HCT116 (cell line): ENCODE measurements at regions not wholly inside any gene's neighbourhood (a gene's known extent, or its start where the extent isn't known, plus 50 kb on each side); places are given as distances from the start of the nearest gene placed in this dataset.

Source experiments
- ATAC-seq: fragments of 200-7000 bp; cut with Tn5 transposase; 2 replicates; pipeline ENCODE4 v1.9.1; 2020; ENCODE audit warnings: mild to moderate bottlenecking, moderate library complexity
- BruUV-seq: library from RNA; stranded (reverse); fragments of 400-500 nt; replicated peaks from 2 replicates; lab custom pipeline; 2021; lab: Mats Ljungman, UMichigan
- CTCF ChIA-PET: fragments of 300-600 bp; sonication (Branson Sonifier 250); formaldehyde crosslinking; loops from one replicate; lab custom pipeline; 2021; ENCODE audit warnings: antibody characterized with exemption; lab: Charles Lee
- POLR2A ChIA-PET: fragments of 300-600, 350-600 bp; sonication (Branson Sonifier 250); formaldehyde crosslinking; loops from one replicate; lab custom pipeline; 2021; ENCODE audit warnings: antibody characterized with exemption; lab: Charles Lee
- RAD21 ChIA-PET, 2 experiments: fragments of 300-600 bp; sonication (Branson Sonifier 250); formaldehyde crosslinking; loops; one replicate each; lab custom pipeline; 2023; ENCODE audit warnings: low total read pairs in 2 of 2; ENCODE audit not compliant: uncharacterized antibody in 2 of 2, unreplicated experiment in 2 of 2, low non-redundant PET in 1 of 2; lab: Charles Lee
- DNase-seq: peaks from one replicate; pipeline ENCODE4 v3.0.0-alpha.2; 2010; ENCODE audit warnings: low read depth, low spot score
- H2AFZ ChIP-seq: fragments of 200-600 bp; shearing (Covaris generic), sonication (generic); 2 replicates; pipeline ENCODE4 v1.6.1; 2017; ENCODE audit warnings: low read depth, mixed run types, mixed read lengths, antibody characterized with exemption, low read length; ENCODE audit not compliant: poor library complexity, severe bottlenecking
- H3K27ac ChIP-seq: 2 replicates; pipeline ENCODE4 v1.5.1; 2012; ENCODE audit warnings: low read depth, low read length
- H3K27me3 ChIP-seq: fragments of 200-600 bp; sonication (generic); 2 replicates; pipeline ENCODE4 v1.6.1; 2016; ENCODE audit warnings: mixed run types, low read length, mixed read lengths; ENCODE audit not compliant: insufficient read depth
- H3K36me3 ChIP-seq, 2 experiments: fragments of 200-500 bp in 1 of 2; fragments of 200-600 bp in 1 of 2; sonication (Bioruptor generic) in 1 of 2; sonication (generic) in 1 of 2; 2 replicates each; pipeline versions ENCODE4 v1.5.1 to v1.6.1; 2014 to 2016; ENCODE audit warnings: low read length in 2 of 2, inconsistent platforms in 1 of 2, mixed read lengths in 1 of 2, mixed run types in 1 of 2; ENCODE audit not compliant: insufficient read depth in 2 of 2, control insufficient read depth in 1 of 2
- H3K4me1 ChIP-seq, 2 experiments: fragments of 200-600 bp in 1 of 2; sonication (generic) in 1 of 2; 2 replicates each; pipeline versions ENCODE4 v1.5.1 to v1.6.1; 2012 to 2017; ENCODE audit warnings: low read length in 2 of 2, inconsistent platforms in 1 of 2, mild to moderate bottlenecking in 1 of 2, mixed read lengths in 1 of 2, mixed run types in 1 of 2, moderate library complexity in 1 of 2; ENCODE audit not compliant: insufficient read depth in 2 of 2, control insufficient read depth in 1 of 2
- H3K4me2 ChIP-seq: fragments of 200-600 bp; sonication (generic); 2 replicates; pipeline ENCODE4 v1.6.1; 2017; ENCODE audit warnings: mixed run types, low read length, mixed read lengths
- H3K4me3 ChIP-seq, 2 experiments: fragments of 200-600 bp in 1 of 2; sonication (generic) in 1 of 2; replicated peaks in 1 of 2; 2 replicates each; pipeline ENCODE4 v1.5.1; 2011 to 2016; ENCODE audit warnings: low read length in 2 of 2, control low read depth in 1 of 2, low read depth in 1 of 2, mild to moderate bottlenecking in 1 of 2, mixed read lengths in 1 of 2, mixed run types in 1 of 2
- H3K79me2 ChIP-seq: fragments of 200-600 bp; sonication (generic); 2 replicates; pipeline ENCODE4 v1.6.1; 2017; ENCODE audit warnings: mild to moderate bottlenecking, mixed run types, low read length, moderate library complexity, mixed read lengths; ENCODE audit not compliant: insufficient read depth
- H3K9ac ChIP-seq: fragments of 200-600 bp; sonication (generic); 2 replicates; pipeline ENCODE4 v1.6.1; 2016; ENCODE audit warnings: low read length, mixed read lengths
- H3K9me2 ChIP-seq: fragments of 200-600 bp; sonication (generic), shearing (Covaris generic); 2 replicates; pipeline ENCODE4 v1.6.1; 2017; ENCODE audit warnings: mixed run types, mild to moderate bottlenecking, moderate library complexity; ENCODE audit not compliant: insufficient read depth
- H3K9me3 ChIP-seq, 2 experiments: fragments of 200-500 bp in 1 of 2; fragments of 200-600 bp in 1 of 2; sonication (Bioruptor generic) in 1 of 2; sonication (generic) in 1 of 2; 2 replicates each; pipeline ENCODE4 v1.6.1; 2014 to 2017; ENCODE audit warnings: low read length in 2 of 2, mixed read lengths in 2 of 2, inconsistent platforms in 1 of 2, low read depth in 1 of 2, mild to moderate bottlenecking in 1 of 2, mixed run types in 1 of 2, moderate library complexity in 1 of 2; ENCODE audit not compliant: control insufficient read depth in 1 of 2, insufficient read depth in 1 of 2
- H4K20me1 ChIP-seq: fragments of 200-600 bp; sonication (generic), shearing (Covaris generic); 2 replicates; pipeline ENCODE4 v1.6.1; 2017; ENCODE audit warnings: mixed run types, mild to moderate bottlenecking, moderate library complexity; ENCODE audit not compliant: insufficient read depth
- CBX3 ChIP-seq: IDR thresholded peaks from 2 replicates; pipeline ENCODE4 v1.6.1; 2012; ENCODE audit warnings: low read depth
- CEBPB ChIP-seq: IDR thresholded peaks from 2 replicates; pipeline ENCODE4 v1.6.1; 2012; ENCODE audit warnings: low read depth
- CTCF ChIP-seq, 3 experiments: fragments of 200-600 bp in 1 of 3; sonication (generic) in 1 of 3; IDR thresholded peaks in 2 of 3; conservative IDR thresholded peaks in 1 of 3; 2 replicates each; pipeline ENCODE4 v1.5.1; 2012 to 2017; ENCODE audit warnings: low read depth in 2 of 3, low read length in 2 of 3, antibody characterized with exemption in 1 of 3, borderline replicate concordance in 1 of 3, control low read depth in 1 of 3, mild to moderate bottlenecking in 1 of 3, mixed read lengths in 1 of 3, mixed run types in 1 of 3, moderate library complexity in 1 of 3; ENCODE audit not compliant: insufficient read depth in 1 of 3
- EGR1 ChIP-seq: IDR thresholded peaks from 2 replicates; pipeline ENCODE4 v1.6.1; 2012; ENCODE audit warnings: low read depth
- ELF1 ChIP-seq: IDR thresholded peaks from 2 replicates; pipeline ENCODE4 v1.6.1; 2012; ENCODE audit warnings: low read depth, borderline replicate concordance
- EZH2 ChIP-seq: fragments of 200-600 bp; sonication (generic); IDR thresholded peaks from 2 replicates; pipeline ENCODE4 v1.6.1; 2017; ENCODE audit warnings: antibody characterized with exemption, mixed run types
- JUND ChIP-seq: IDR thresholded peaks from 2 replicates; pipeline ENCODE4 v1.6.1; 2012
- MAX ChIP-seq: IDR thresholded peaks from 2 replicates; pipeline ENCODE4 v1.6.1; 2012
- POLR2A ChIP-seq: IDR thresholded peaks from 2 replicates; pipeline ENCODE4 v1.7.0; 2011; ENCODE audit warnings: borderline replicate concordance; ENCODE audit not compliant: insufficient read depth, insufficient read length; ENCODE audit errors: extremely low read depth
- POLR2AphosphoS5 ChIP-seq: IDR thresholded peaks from 2 replicates; pipeline ENCODE4 v1.6.1; 2011; ENCODE audit warnings: mild to moderate bottlenecking, low read depth, low read length, moderate library complexity
- REST ChIP-seq: IDR thresholded peaks from 2 replicates; pipeline ENCODE4 v1.6.1; 2012; ENCODE audit warnings: low read depth
- SIN3A ChIP-seq: IDR thresholded peaks from 2 replicates; pipeline ENCODE4 v1.6.1; 2012; ENCODE audit warnings: low read depth
- SP1 ChIP-seq: IDR thresholded peaks from 2 replicates; pipeline ENCODE4 v1.6.1; 2012; ENCODE audit warnings: low read depth
- TCF7L2 ChIP-seq: IDR thresholded peaks from 2 replicates; pipeline ENCODE4 v1.7.0; 2011; ENCODE audit warnings: borderline replicate concordance, inconsistent platforms; ENCODE audit not compliant: insufficient read depth, insufficient read length; ENCODE audit errors: extremely low read depth
- YY1 ChIP-seq: IDR thresholded peaks from 2 replicates; pipeline ENCODE4 v1.6.1; 2011; ENCODE audit warnings: low read length, low read depth, moderate library complexity, mild to moderate bottlenecking; ENCODE audit not compliant: insufficient replicate concordance; ENCODE audit errors: extremely low read depth
- ZBTB33 ChIP-seq: IDR thresholded peaks from 2 replicates; pipeline ENCODE4 v1.6.1; 2011; ENCODE audit warnings: mild to moderate bottlenecking, low read length, moderate library complexity; ENCODE audit not compliant: insufficient replicate concordance; ENCODE audit errors: extremely low read depth
- ZFX ChIP-seq: fragments of 450-650 bp; IDR thresholded peaks from 2 replicates; pipeline ENCODE4 v1.6.1; 2017
- ZNF274 ChIP-seq: fragments of 200-500 bp; sonication (Bioruptor generic); IDR thresholded peaks from 2 replicates; pipeline ENCODE4 v1.6.1; 2014; ENCODE audit warnings: mild to moderate bottlenecking, low read depth, low read length, inconsistent platforms
- intact Hi-C: fragments of 100-400 bp; cut with micrococcal nuclease; formaldehyde crosslinking; loops from 2 replicates; pipeline ENCODE4 v1.10.0; 2022

- H3K79me2 ChIP-seq: no peaks in the 10 kb centered on the region
- H3K9ac ChIP-seq: no peak overlapping the region
- DNase-seq (no peak), ATAC-seq (no peak)
- no peak overlapping the region for H3K4me2 ChIP-seq
- H3K4me1 ChIP-seq: no peaks in the 10 kb centered on the region
- no TSS peak for BruUV-seq
- H4K20me1 ChIP-seq: no peaks in the 10 kb centered on the region
- peaks cover 0 to 7% of the 10 kb centered on the region in 2 experiments; a peak in 2 of 4 replicates for H3K9me3 ChIP-seq
- no peak overlapping the region for H2AFZ ChIP-seq
- H3K36me3 ChIP-seq: no peaks in the 10 kb centered on the region
- H3K9me2 ChIP-seq: no peaks in the 10 kb centered on the region
- H3K27ac ChIP-seq: no peak overlapping the region
- no peak overlapping the region for H3K4me3 ChIP-seq
- POLR2A ChIA-PET: no interaction called here
- TF ChIP-seq CBX3 (no peak), REST (no peak), CEBPB (no peak), SP1 (no peak), POLR2A (no peak), EGR1 (no peak), JUND (no peak), MAX (no peak), SIN3A (no peak), ZBTB33 (no peak), EZH2 (no peak), TCF7L2 (no peak), CTCF (IDR thresholded peaks at IDR 0.05 in 2 of 3, conservative IDR thresholded peaks at IDR 0.05 in 1 of 3; ENCODE audit: borderline replicate concordance in 1 of 3, insufficient read depth in 1 of 3, low read depth in 2 of 3, low read length in 2 of 3) (no peak), POLR2AphosphoS5 (no peak), YY1 (no peak), ZFX (no peak), ELF1 (no peak), ZNF274 (no peak)
- CTCF ChIA-PET: no interaction called here
- H3K27me3 ChIP-seq: no peaks in the 10 kb centered on the region
- intact Hi-C loops: no loop called here
- RAD21 ChIA-PET: no interaction called here
Measured at GRCh38 chr18:34092796-34093195, 131.9 kb downstream of the NOL4 start.
